Suprapubic skin (tissue), 3 donors: ENCODE measurements at regions not wholly inside any gene's neighbourhood (a gene's known extent, or its start where the extent isn't known, plus 50 kb on each side); places are given as distances from the start of the nearest gene placed in this dataset.

Experiments
- CTCF ChIP-seq, 2 donors: fragments of 200-600 bp in 1 of 2; fragments of 450-650 bp in 1 of 2; sonication (generic) in 1 of 2; IDR thresholded peaks; one replicate each; pipeline ENCODE4 v1.5.1; 2016 to 2019; ENCODE audit warnings: antibody characterized with exemption in 2 of 2, mild to moderate bottlenecking in 1 of 2, moderate library complexity in 1 of 2
- EP300 ChIP-seq: sonication (generic); formaldehyde crosslinking; IDR thresholded peaks from one replicate; pipeline ENCODE4 v1.6.1; 2017; ENCODE audit warnings: antibody characterized with exemption
- POLR2A ChIP-seq, 2 donors: fragments of 450-650 bp; IDR thresholded peaks; one replicate each; pipeline ENCODE4 v1.6.1; 2017; ENCODE audit warnings: antibody characterized with exemption in 2 of 2, mild to moderate bottlenecking in 2 of 2, moderate library complexity in 2 of 2

- TF ChIP-seq EP300 (no peak), CTCF (IDR thresholded peaks at IDR 0.05) (no peak), POLR2A (IDR thresholded peaks at IDR 0.05) (no peak)
Measured at GRCh38 chr13:50213526-50213925, 198.3 kb downstream of the KCNRG start.
